ENCODE measurements at regions not wholly inside any gene's neighbourhood (a gene's known extent, or its start where the extent isn't known, plus 50 kb on each side); places are given as distances from the start of the nearest gene placed in this dataset.

GRCh38 chr1:232306269-232306961, 323.5 kb downstream of the SIPA1L2 start:
- Histone ChIP-seq H3K4me1 (ENCODE audit: insufficient read depth, low read length) (0 out of 2 replicates have a peak, but pooled peaks cover 2% of the 10 kb centered on the region), H2BK12ac (ENCODE audit: insufficient read length, low read depth, low read length) (no peak overlapping the region), H3K23ac (ENCODE audit: insufficient read length, low read depth, low read length) (no peak overlapping the region), H2AFZ (ENCODE audit: low read length) (no peak overlapping the region), H2BK5ac (ENCODE audit: insufficient read length, low read length) (no peak overlapping the region), H2AK5ac (ENCODE audit: insufficient read length, low read length) (no peak overlapping the region), H4K20me1 (ENCODE audit: control insufficient read depth, insufficient read depth, insufficient read length) (no peaks in the 10 kb centered on the region), H3K56ac (ENCODE audit: insufficient read length, low read depth, low read length) (no peak overlapping the region), H2BK20ac (ENCODE audit: low read depth, low read length, poor library complexity, severe bottlenecking) (no peak overlapping the region), H3K4me2 (ENCODE audit: insufficient read depth, insufficient read length, low read length) (no peak overlapping the region), H2BK15ac (ENCODE audit: low read depth, low read length) (no peak overlapping the region), H3K27me3 (ENCODE audit: insufficient read depth, low read length) (no peaks in the 10 kb centered on the region), H3K4ac (ENCODE audit: low read depth, low read length) (no peak overlapping the region), H3K23me2 (ENCODE audit: insufficient read length, low read depth, low read length, poor library complexity, severe bottlenecking) (no peaks in the 10 kb centered on the region), H3K79me2 (ENCODE audit: insufficient read depth, low read length) (no peaks in the 10 kb centered on the region), H4K5ac (ENCODE audit: insufficient read length, low read depth, low read length) (no peak overlapping the region), H3K18ac (ENCODE audit: insufficient read length, low read depth, low read length) (peak overlapping the region; percentile 54), H3K9ac (ENCODE audit: extremely low read depth, insufficient read length, low read length) (no peak overlapping the region), H4K91ac (ENCODE audit: insufficient read length, low read depth, low read length) (no peak overlapping the region), H3K27ac (ENCODE audit: insufficient read length, low read depth, low read length) (no peak overlapping the region), H3K14ac (ENCODE audit: insufficient read depth, low read length) (no peak overlapping the region; the same call in 1 of the 2 replicates), H2BK120ac (ENCODE audit: low read depth, low read length, poor library complexity, severe bottlenecking) (no peak overlapping the region), H4K8ac (replicated peaks; ENCODE audit: insufficient read length, low read depth, low read length) (no peak overlapping the region), H3K79me1 (ENCODE audit: insufficient read depth, low read depth, low read length, poor library complexity, severe bottlenecking) (no peaks in the 10 kb centered on the region), H3K9me3 (ENCODE audit: control insufficient read depth, low read depth, low read length) (no peaks in the 10 kb centered on the region), H3T11ph (ENCODE audit: low read length) (no peak overlapping the region)
- peaks cover 4% of the 10 kb centered on the region; the same call in 1 of the 2 replicates for H3K27me3 Mint-ChIP-seq (ENCODE audit: low read depth)
- DNase-seq, result peak; percentile 69
- WGBS (ENCODE audit: extremely low coverage, insufficient read length, low lambda C conversion rate), result no CpG with 5 or more reads among the region's 8 CpGs
- H3K36me3 Mint-ChIP-seq (ENCODE audit: insufficient read depth in 1 of 3, low read depth in 3 of 3), result peaks cover 0 to 8% (median 0%) of the 10 kb centered on the region in 3 experiments; a peak in 2 of 7 replicates
- H3K27ac Mint-ChIP-seq, result peak overlapping the region in 1 of 3 experiments; percentile 9; a peak in 1 of 7 replicates
- TF ChIP-seq, protein P1, sequence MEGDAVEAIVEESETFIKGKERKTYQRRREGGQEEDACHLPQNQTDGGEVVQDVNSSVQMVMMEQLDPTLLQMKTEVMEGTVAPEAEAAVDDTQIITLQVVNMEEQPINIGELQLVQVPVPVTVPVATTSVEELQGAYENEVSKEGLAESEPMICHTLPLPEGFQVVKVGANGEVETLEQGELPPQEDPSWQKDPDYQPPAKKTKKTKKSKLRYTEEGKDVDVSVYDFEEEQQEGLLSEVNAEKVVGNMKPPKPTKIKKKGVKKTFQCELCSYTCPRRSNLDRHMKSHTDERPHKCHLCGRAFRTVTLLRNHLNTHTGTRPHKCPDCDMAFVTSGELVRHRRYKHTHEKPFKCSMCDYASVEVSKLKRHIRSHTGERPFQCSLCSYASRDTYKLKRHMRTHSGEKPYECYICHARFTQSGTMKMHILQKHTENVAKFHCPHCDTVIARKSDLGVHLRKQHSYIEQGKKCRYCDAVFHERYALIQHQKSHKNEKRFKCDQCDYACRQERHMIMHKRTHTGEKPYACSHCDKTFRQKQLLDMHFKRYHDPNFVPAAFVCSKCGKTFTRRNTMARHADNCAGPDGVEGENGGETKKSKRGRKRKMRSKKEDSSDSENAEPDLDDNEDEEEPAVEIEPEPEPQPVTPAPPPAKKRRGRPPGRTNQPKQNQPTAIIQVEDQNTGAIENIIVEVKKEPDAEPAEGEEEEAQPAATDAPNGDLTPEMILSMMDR (conservative IDR thresholded peaks at IDR 0.05), result peak; percentile 66
- H3K9me3 Mint-ChIP-seq, result no peaks in the 10 kb centered on the region; a peak in 1 of 5 replicates
- H3K4me3 Mint-ChIP-seq, result no peak overlapping the region
- H3K4me1 Mint-ChIP-seq, result peaks cover 30 to 51% of the 10 kb centered on the region in 2 experiments
